Smooth muscle cell (in vitro differentiated cells): ENCODE measurements at regions not wholly inside any gene's neighbourhood (a gene's known extent, or its start where the extent isn't known, plus 50 kb on each side); places are given as distances from the start of the nearest gene placed in this dataset.

Experiments
- DNase-seq: peaks from one replicate; lab custom pipeline; 2025; ENCODE audit not compliant: unreplicated experiment; lab: John Stamatoyannopoulos, UW
- H2AFZ ChIP-seq: fragments of 200-600 bp; sonication (generic); 2 replicates; pipeline ENCODE4 v1.6.0; 2016; ENCODE audit warnings: antibody characterized with exemption, low read depth, mild to moderate bottlenecking
- H3F3A ChIP-seq: fragments of 200-600 bp; sonication (generic); 2 replicates; pipeline ENCODE4 v1.6.0; 2017; ENCODE audit warnings: antibody characterized with exemption, low read depth
- H3K27ac ChIP-seq: fragments of 200-600 bp; sonication (generic); 2 replicates; pipeline ENCODE4 v1.5.1; 2016; ENCODE audit warnings: low read depth, mild to moderate bottlenecking
- H3K27me3 ChIP-seq: fragments of 200-600 bp; sonication (generic); 2 replicates; pipeline ENCODE4 v1.6.1; 2016; ENCODE audit warnings: low read depth, mild to moderate bottlenecking
- H3K36me3 ChIP-seq: fragments of 200-600 bp; sonication (generic); 2 replicates; pipeline ENCODE4 v1.5.1; 2016; ENCODE audit warnings: low read depth
- H3K4me1 ChIP-seq: fragments of 200-600 bp; sonication (generic); 2 replicates; pipeline ENCODE4 v1.5.1; 2016; ENCODE audit warnings: low read depth
- H3K4me2 ChIP-seq: fragments of 200-600 bp; sonication (generic); 2 replicates; pipeline ENCODE4 v1.6.0; 2016; ENCODE audit warnings: mild to moderate bottlenecking
- H3K4me3 ChIP-seq: fragments of 200-600 bp; sonication (generic); 2 replicates; pipeline ENCODE4 v1.5.1; 2016; ENCODE audit warnings: mild to moderate bottlenecking
- H3K79me2 ChIP-seq: fragments of 200-600 bp; sonication (generic); 2 replicates; pipeline ENCODE4 v1.6.0; 2016; ENCODE audit warnings: low read depth, mild to moderate bottlenecking
- H3K9ac ChIP-seq: fragments of 200-600 bp; sonication (generic); 2 replicates; pipeline ENCODE4 v1.6.0; 2016; ENCODE audit warnings: low read depth
- H3K9me3 ChIP-seq: fragments of 200-600 bp; sonication (generic); replicated peaks from 2 replicates; pipeline ENCODE4 v1.5.1; 2016; ENCODE audit warnings: low read depth
- H4K20me1 ChIP-seq: fragments of 200-600 bp; sonication (generic); 2 replicates; pipeline ENCODE4 v1.6.0; 2016; ENCODE audit warnings: low read depth
- WGBS: methylation state at CpG from one replicate; pipeline ENCODE4 v1.1.7; 2016; ENCODE audit warnings: low lambda C conversion rate; 5-methylcytosine and 5-hydroxymethylcytosine counted together
- TF ChIP-seq, protein P1 (sequence below): fragments of 200-600 bp; sonication (generic); IDR thresholded peaks from 2 replicates; pipeline ENCODE4 v1.5.1; 2017; ENCODE audit warnings: borderline replicate concordance, mild to moderate bottlenecking, antibody characterized with exemption; ENCODE audit not compliant: insufficient read depth, poor library complexity, severe bottlenecking

DNA sequence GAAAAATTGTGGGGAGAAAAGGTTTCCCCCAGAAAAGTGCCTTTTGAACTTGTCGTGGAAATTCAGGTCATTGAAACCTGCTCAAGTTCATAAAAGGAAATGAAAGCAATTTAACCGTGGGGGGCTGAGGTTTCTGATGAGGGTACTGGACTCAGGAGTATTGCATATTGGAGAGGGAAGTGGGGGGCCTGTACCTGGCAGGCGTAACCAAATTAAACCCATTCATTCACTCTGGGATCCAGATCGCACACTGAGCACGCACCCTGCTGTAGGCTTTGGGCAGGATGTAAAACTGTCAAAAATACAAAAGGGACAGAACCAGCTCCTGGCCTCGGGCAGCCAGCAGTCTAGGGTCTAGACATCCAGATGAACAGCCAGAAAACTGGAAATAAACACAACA, 1517.4 kb downstream of the BRD1 start:
- Histone ChIP-seq H3K9ac (no peak overlapping the region), H3K9me3 (no peaks in the 10 kb centered on the region), H3K36me3 (no peaks in the 10 kb centered on the region), H3K4me2 (no peak overlapping the region), H4K20me1 (no peaks in the 10 kb centered on the region), H3K4me3 (no peak overlapping the region), H3K27ac (no peak overlapping the region), H2AFZ (no peak overlapping the region), H3K79me2 (no peaks in the 10 kb centered on the region), H3K27me3 (no peaks in the 10 kb centered on the region), H3F3A (no peaks in the 10 kb centered on the region), H3K4me1 (no peaks in the 10 kb centered on the region)
- WGBS = 87% methylated on average over 6 of the region's 6 CpGs
- TF ChIP-seq, protein P1, sequence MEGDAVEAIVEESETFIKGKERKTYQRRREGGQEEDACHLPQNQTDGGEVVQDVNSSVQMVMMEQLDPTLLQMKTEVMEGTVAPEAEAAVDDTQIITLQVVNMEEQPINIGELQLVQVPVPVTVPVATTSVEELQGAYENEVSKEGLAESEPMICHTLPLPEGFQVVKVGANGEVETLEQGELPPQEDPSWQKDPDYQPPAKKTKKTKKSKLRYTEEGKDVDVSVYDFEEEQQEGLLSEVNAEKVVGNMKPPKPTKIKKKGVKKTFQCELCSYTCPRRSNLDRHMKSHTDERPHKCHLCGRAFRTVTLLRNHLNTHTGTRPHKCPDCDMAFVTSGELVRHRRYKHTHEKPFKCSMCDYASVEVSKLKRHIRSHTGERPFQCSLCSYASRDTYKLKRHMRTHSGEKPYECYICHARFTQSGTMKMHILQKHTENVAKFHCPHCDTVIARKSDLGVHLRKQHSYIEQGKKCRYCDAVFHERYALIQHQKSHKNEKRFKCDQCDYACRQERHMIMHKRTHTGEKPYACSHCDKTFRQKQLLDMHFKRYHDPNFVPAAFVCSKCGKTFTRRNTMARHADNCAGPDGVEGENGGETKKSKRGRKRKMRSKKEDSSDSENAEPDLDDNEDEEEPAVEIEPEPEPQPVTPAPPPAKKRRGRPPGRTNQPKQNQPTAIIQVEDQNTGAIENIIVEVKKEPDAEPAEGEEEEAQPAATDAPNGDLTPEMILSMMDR = no peak
- no peak for DNase-seq

- Histone ChIP-seq H3K27ac (no peak overlapping the region), H3K27me3 (no peaks in the 10 kb centered on the region), H3K4me1 (no peaks in the 10 kb centered on the region), H2AFZ (no peak overlapping the region), H3K4me2 (no peak overlapping the region), H3K9ac (no peak overlapping the region), H3K36me3 (no peaks in the 10 kb centered on the region), H3K79me2 (no peaks in the 10 kb centered on the region), H4K20me1 (no peaks in the 10 kb centered on the region), H3K9me3 (no peaks in the 10 kb centered on the region), H3K4me3 (no peak overlapping the region), H3F3A (no peaks in the 10 kb centered on the region)
- 90% methylated on average over 8 of the region's 8 CpGs for WGBS
- DNase-seq = no peak
- TF ChIP-seq, protein P1 = no peak
Observed at GRCh38 chr22:48309836-48310235, 1517.8 kb downstream of the BRD1 start.

DNA sequence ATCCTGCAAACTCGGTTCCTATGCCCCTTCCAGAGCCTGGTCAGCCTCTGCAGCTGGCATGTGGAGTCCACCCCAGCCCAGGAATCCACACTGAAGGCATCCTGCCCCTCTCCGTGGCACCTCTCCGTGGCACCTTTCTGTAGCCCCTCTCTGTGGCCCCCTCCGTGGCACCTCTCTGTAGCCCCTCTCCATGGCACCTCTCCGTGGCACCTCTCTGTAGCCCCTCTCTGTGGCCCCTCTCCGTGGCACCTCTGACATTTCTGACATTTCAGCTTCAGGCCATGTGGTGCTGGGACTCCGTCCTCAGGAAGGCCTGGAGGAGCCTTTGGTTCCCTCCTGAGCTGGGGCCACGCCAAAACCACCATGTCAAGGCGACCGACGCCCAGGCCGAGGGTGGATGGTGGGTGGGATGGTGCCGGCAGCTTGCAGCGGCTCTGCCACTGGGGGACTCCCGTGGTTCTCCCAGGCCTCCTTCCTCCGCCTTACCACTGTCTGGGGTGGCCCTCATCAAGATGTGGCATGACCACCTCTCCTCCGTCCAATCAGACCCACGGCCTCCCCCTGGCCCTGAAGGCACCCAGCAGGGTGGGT, 1518.5 kb downstream of the BRD1 start:
- H3K9ac ChIP-seq = no peak overlapping the region
- no peak overlapping the region for H3K27ac ChIP-seq
- no peaks in the 10 kb centered on the region for H3K4me1 ChIP-seq
- H3K79me2 ChIP-seq = no peaks in the 10 kb centered on the region
- H3K36me3 ChIP-seq = no peaks in the 10 kb centered on the region
- H3F3A ChIP-seq = no peaks in the 10 kb centered on the region
- no peaks in the 10 kb centered on the region for H4K20me1 ChIP-seq
- WGBS = 92% methylated on average over 18 of the region's 18 CpGs
- H2AFZ ChIP-seq = no peak overlapping the region
- H3K4me2 ChIP-seq = no peak overlapping the region
- H3K4me3 ChIP-seq = no peak overlapping the region
- TF ChIP-seq, protein P1 = no peak
- H3K27me3 ChIP-seq = no peaks in the 10 kb centered on the region
- no peaks in the 10 kb centered on the region for H3K9me3 ChIP-seq
- DNase-seq = no peak

GRCh38 chr22:48307931-48308330, 1519.7 kb downstream of the BRD1 start:
- WGBS = 89% methylated on average over 7 of the region's 7 CpGs
- no peak for DNase-seq
- Histone ChIP-seq H3K9ac (no peak overlapping the region), H3K4me2 (no peak overlapping the region), H4K20me1 (no peaks in the 10 kb centered on the region), H3K4me1 (no peaks in the 10 kb centered on the region), H2AFZ (no peak overlapping the region), H3K9me3 (no peaks in the 10 kb centered on the region), H3K27me3 (no peaks in the 10 kb centered on the region), H3K27ac (no peak overlapping the region), H3K79me2 (no peaks in the 10 kb centered on the region), H3K36me3 (no peaks in the 10 kb centered on the region), H3K4me3 (no peak overlapping the region), H3F3A (no peaks in the 10 kb centered on the region)
- TF ChIP-seq, protein P1 = no peak
